OCI-LY1 (cell line): ENCODE measurements at regions not wholly inside any gene's neighbourhood (a gene's known extent, or its start where the extent isn't known, plus 50 kb on each side); places are given as distances from the start of the nearest gene placed in this dataset.

Experiments used
- CTCF ChIP-seq: fragments of 200-600 bp; sonication (generic), shearing (Covaris generic); IDR thresholded peaks from 2 replicates; pipeline ENCODE4 v1.5.1; 2017; ENCODE audit warnings: mild to moderate bottlenecking, antibody characterized with exemption, low read length, moderate library complexity, mixed read lengths
- EZH2 ChIP-seq: fragments of 200-600 bp; sonication (generic), shearing (Covaris generic); IDR thresholded peaks from 2 replicates; pipeline ENCODE4 v1.8.0; 2017; ENCODE audit warnings: borderline replicate concordance, mixed run types, mild to moderate bottlenecking, antibody characterized with exemption, low read length, moderate library complexity, mixed read lengths

GRCh38 chr10:11668847-11669610, 57.6 kb upstream of the USP6NL start:
- TF ChIP-seq CTCF (no peak), EZH2 (no peak)
